IMR-90 (cell line): ENCODE measurements at regions not wholly inside any gene's neighbourhood (a gene's known extent, or its start where the extent isn't known, plus 50 kb on each side); places are given as distances from the start of the nearest gene placed in this dataset.

ENCODE experiments used
- ATAC-seq: fragments of 200-7000 bp; cut with Tn5 transposase; 2 replicates; pipeline ENCODE4 v1.9.1; 2020; ENCODE audit warnings: low read depth, mild to moderate bottlenecking, moderate library complexity
- BruUV-seq: library from RNA; stranded (reverse); fragments of 400-500 nt; replicated peaks from 2 replicates; lab custom pipeline; 2021; lab: Mats Ljungman, UMichigan
- CTCF ChIA-PET: fragments of 300-600 bp; formaldehyde crosslinking; extraction: SDS; loops from one replicate; lab custom pipeline; 2021; ENCODE audit warnings: antibody characterized with exemption; lab: Yijun Ruan, JAX
- POLR2A ChIA-PET: fragments of 300-600 bp; sonication (Branson Sonifier 250); formaldehyde crosslinking; loops from one replicate; lab custom pipeline; 2022; ENCODE audit warnings: antibody characterized with exemption; ENCODE audit not compliant: unreplicated experiment; lab: Charles Lee
- DNase-seq: peaks from one replicate; pipeline ENCODE4 v3.0.0; 2013
- H2AFZ ChIP-seq: replicated peaks from 2 replicates; pipeline ENCODE3; 2013; ENCODE audit warnings: low read length, mild to moderate bottlenecking; ENCODE audit not compliant: poor library complexity
- H2AK5ac ChIP-seq: 2 replicates; pipeline ENCODE4 v1.6.1; 2013; ENCODE audit warnings: low read depth, low read length, inconsistent platforms
- H2AK9ac ChIP-seq: replicated peaks from 2 replicates; pipeline ENCODE3; 2013; ENCODE audit warnings: mild to moderate bottlenecking, low read depth, low read length, moderate library complexity; ENCODE audit not compliant: poor library complexity
- H2BK120ac ChIP-seq: 2 replicates; pipeline ENCODE4 v1.6.1; 2013; ENCODE audit warnings: low read depth, low read length, inconsistent platforms
- H2BK15ac ChIP-seq: 3 replicates; pipeline ENCODE4 v1.6.1; 2013; ENCODE audit warnings: low read depth, low read length, inconsistent platforms
- H2BK20ac ChIP-seq: 2 replicates; pipeline ENCODE4 v1.6.1; 2013; ENCODE audit warnings: low read depth, mild to moderate bottlenecking, inconsistent platforms, low read length, moderate library complexity
- H2BK5ac ChIP-seq: 2 replicates; pipeline ENCODE4 v1.6.1; 2013; ENCODE audit warnings: mild to moderate bottlenecking, low read depth, low read length, inconsistent platforms; ENCODE audit not compliant: poor library complexity, severe bottlenecking
- H3K14ac ChIP-seq: replicated peaks from 2 replicates; pipeline ENCODE4 v1.6.1; 2013; ENCODE audit warnings: low read depth, low read length, inconsistent platforms
- H3K18ac ChIP-seq: 2 replicates; pipeline ENCODE4 v1.6.1; 2013; ENCODE audit warnings: low read depth, low read length, control low read depth
- H3K23ac ChIP-seq: 2 replicates; pipeline ENCODE4 v1.6.1; 2013; ENCODE audit warnings: low read depth, low read length, inconsistent platforms
- H3K27ac ChIP-seq: 2 replicates; pipeline ENCODE4 v1.5.1; 2013; ENCODE audit warnings: mild to moderate bottlenecking, control low read depth, low read length; ENCODE audit not compliant: insufficient read depth
- H3K27me3 ChIP-seq: 2 replicates; pipeline ENCODE4 v1.6.1; 2013; ENCODE audit warnings: low read length; ENCODE audit not compliant: control insufficient read depth, insufficient read depth
- H3K36me3 ChIP-seq: 2 replicates; pipeline ENCODE4 v1.6.1; 2013; ENCODE audit warnings: low read length, mixed read lengths; ENCODE audit not compliant: control insufficient read depth, insufficient read depth
- H3K4ac ChIP-seq: 2 replicates; pipeline ENCODE4 v1.6.1; 2013; ENCODE audit warnings: low read depth, low read length, inconsistent platforms
- H3K4me1 ChIP-seq: 2 replicates; pipeline ENCODE4 v1.6.1; 2013; ENCODE audit warnings: low read length, mixed read lengths; ENCODE audit not compliant: control insufficient read depth, insufficient read depth
- H3K4me2 ChIP-seq: 2 replicates; pipeline ENCODE4 v1.6.1; 2013; ENCODE audit warnings: low read depth, mild to moderate bottlenecking, control low read depth, low read length, moderate library complexity
- H3K4me3 ChIP-seq: 2 replicates; pipeline ENCODE4 v1.5.1; 2013; ENCODE audit warnings: low read depth, mild to moderate bottlenecking, control low read depth, low read length, moderate library complexity; ENCODE audit not compliant: insufficient read depth
- H3K56ac ChIP-seq: 2 replicates; pipeline ENCODE4 v1.6.1; 2013; ENCODE audit warnings: low read length, inconsistent platforms; ENCODE audit not compliant: insufficient read depth; ENCODE audit errors: extremely low read depth
- H3K79me1 ChIP-seq, 2 experiments: 2 replicates each; pipeline ENCODE4 v1.6.1; 2013; ENCODE audit warnings: low read length in 2 of 2, inconsistent platforms in 1 of 2, low read depth in 1 of 2
- H3K9ac ChIP-seq: 2 replicates; pipeline ENCODE4 v1.6.1; 2013; ENCODE audit warnings: low read depth, low read length, control low read depth
- H3K9me1 ChIP-seq: 2 replicates; pipeline ENCODE4 v1.6.1; 2013; ENCODE audit warnings: low read length, inconsistent platforms; ENCODE audit not compliant: insufficient read depth
- H3K9me3 ChIP-seq: 2 replicates; pipeline ENCODE4 v1.6.1; 2013; ENCODE audit warnings: low read length; ENCODE audit not compliant: control insufficient read depth, insufficient read depth
- H4K20me1 ChIP-seq: 2 replicates; pipeline ENCODE4 v1.6.1; 2013; ENCODE audit warnings: low read length, inconsistent platforms; ENCODE audit not compliant: insufficient read depth
- H4K5ac ChIP-seq: 2 replicates; pipeline ENCODE4 v1.6.1; 2013; ENCODE audit warnings: mild to moderate bottlenecking, low read depth, low read length, control low read depth
- H4K8ac ChIP-seq, 2 experiments: 2 replicates each; pipeline ENCODE4 v1.6.1; 2013; ENCODE audit warnings: low read depth in 2 of 2, low read length in 2 of 2, control low read depth in 1 of 2, inconsistent platforms in 1 of 2
- H4K91ac ChIP-seq: 2 replicates; pipeline ENCODE4 v1.6.1; 2013; ENCODE audit warnings: low read depth, low read length, inconsistent platforms; ENCODE audit not compliant: insufficient read depth
- CTCF ChIP-seq: conservative IDR thresholded peaks from 2 replicates; pipeline ENCODE4 v1.5.1; 2012; ENCODE audit warnings: mild to moderate bottlenecking, low read depth, low read length, improper control_type of control experiment
- RAD21 ChIP-seq: IDR thresholded peaks from 2 replicates; pipeline ENCODE4 v1.6.1; 2012; ENCODE audit warnings: low read length, improper control_type of control experiment
- RFX5 ChIP-seq: IDR thresholded peaks from 2 replicates; pipeline ENCODE4 v1.8.0; 2012; ENCODE audit warnings: low read depth, mild to moderate bottlenecking, low read length, moderate library complexity
- WGBS, 2 experiments: methylation state at CpG; one replicate each; pipeline versions ENCODE4 v1.1.5 to v1.1.7; 2013; ENCODE audit warnings: missing lambda C conversion rate in 2 of 2; ENCODE audit not compliant: insufficient read length in 1 of 2; ENCODE audit errors: extremely low coverage in 2 of 2; 5-methylcytosine and 5-hydroxymethylcytosine counted together
- dilution Hi-C: fragments of 300-500 bp; cut with HindIII; formaldehyde crosslinking; loops from one replicate; pipeline ENCODE4 v1.14.3; 2018; ENCODE audit warnings: low sequenced_read_pairs; ENCODE audit not compliant: unreplicated experiment
- in situ Hi-C: fragments of 300-500 bp; cut with MboI; formaldehyde crosslinking; loops from 3 replicates; pipeline ENCODE4 v1.14.3; 2019; ENCODE audit warnings: low sequenced_read_pairs, inconsistent platforms, mixed read lengths
- intact Hi-C: fragments of 100-400 bp; cut with micrococcal nuclease; formaldehyde crosslinking; loops from 2 replicates; pipeline ENCODE4 v1.10.0; 2022
- TF ChIP-seq, protein P1 (sequence below): fragments of 150-350 bp; IDR thresholded peaks from 2 replicates; pipeline ENCODE4 v1.6.1; 2017; ENCODE audit warnings: mild to moderate bottlenecking, antibody characterized with exemption, low read length, low read depth

GRCh38 chr16:86243571-86244154 lies 266.7 kb upstream of the FOXF1 start:
- POLR2A ChIA-PET: no interaction called here

More at GRCh38 chr16:86243571-86244154, 266.7 kb upstream of the FOXF1 start:
- no peak overlapping the region for H2BK5ac ChIP-seq
- DNase-seq (no peak), ATAC-seq (no peak)
- H2AK5ac ChIP-seq: peak overlapping the region; percentile 76
- TF ChIP-seq CTCF (no peak), RAD21 (no peak), RFX5 (no peak)
- TF ChIP-seq, protein P1, sequence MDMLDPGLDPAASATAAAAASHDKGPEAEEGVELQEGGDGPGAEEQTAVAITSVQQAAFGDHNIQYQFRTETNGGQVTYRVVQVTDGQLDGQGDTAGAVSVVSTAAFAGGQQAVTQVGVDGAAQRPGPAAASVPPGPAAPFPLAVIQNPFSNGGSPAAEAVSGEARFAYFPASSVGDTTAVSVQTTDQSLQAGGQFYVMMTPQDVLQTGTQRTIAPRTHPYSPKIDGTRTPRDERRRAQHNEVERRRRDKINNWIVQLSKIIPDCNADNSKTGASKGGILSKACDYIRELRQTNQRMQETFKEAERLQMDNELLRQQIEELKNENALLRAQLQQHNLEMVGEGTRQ: no peak
- H3K27ac ChIP-seq: no peak overlapping the region
- peak overlapping the region; percentile 75 for H4K91ac ChIP-seq
- H3K27me3 ChIP-seq: no peaks in the 10 kb centered on the region
- CTCF ChIA-PET: interaction anchor here (1.5 kb wide), 1 partner anchor 9 kb away, joined by 3 read pairs; no protein-coding TSS in a partner anchor
- H2BK15ac ChIP-seq: 0 out of 3 replicates have a peak overlapping the region, but pooled peaks have one; percentile 95
- no peaks in the 10 kb centered on the region for H4K20me1 ChIP-seq
- no peak overlapping the region for H3K14ac ChIP-seq
- H3K79me1 ChIP-seq: peaks cover 4 to 12% of the 10 kb centered on the region in 2 experiments; a peak in 3 of 4 replicates
- no peak overlapping the region for H3K56ac ChIP-seq
- intact Hi-C loops: no loop called here
- peaks cover 14% of the 10 kb centered on the region for H3K9me1 ChIP-seq
- no peak overlapping the region for H3K23ac ChIP-seq
- no peak overlapping the region for H3K4me3 ChIP-seq
- no TSS peak for BruUV-seq
- peak overlapping the region; percentile 61 for H3K4ac ChIP-seq
- peak overlapping the region; percentile 92 for H2BK120ac ChIP-seq
- peak overlapping the region; percentile 89; the same call in 1 of the 2 replicates for H2BK20ac ChIP-seq
- 0 out of 4 replicates have a peak overlapping the region, but pooled peaks of 1 of the 2 experiments have one; percentile 5 for H4K8ac ChIP-seq
- no peak overlapping the region for H3K4me2 ChIP-seq
- H3K4me1 ChIP-seq: peaks cover 10% of the 10 kb centered on the region
- no peak overlapping the region for H2AK9ac ChIP-seq
- H4K5ac ChIP-seq: no peak overlapping the region
- no peak overlapping the region for H3K9ac ChIP-seq
- WGBS, 2 experiments: 84% methylated on average over 11 of the region's 15 CpGs; no CpG with 5 or more reads in 1 of the 2 experiments
- H2AFZ ChIP-seq: no peak overlapping the region
- H3K18ac ChIP-seq: peak overlapping the region; percentile 25; the same call in 1 of the 2 replicates
- H3K36me3 ChIP-seq: no peaks in the 10 kb centered on the region
- in situ Hi-C loops: no loop called here
- peaks cover 5% of the 10 kb centered on the region for H3K9me3 ChIP-seq
- dilution Hi-C loops: no loop called here
